ENCODE measurements at regions not wholly inside any gene's neighbourhood (a gene's known extent, or its start where the extent isn't known, plus 50 kb on each side); places are given as distances from the start of the nearest gene placed in this dataset.

DNA sequence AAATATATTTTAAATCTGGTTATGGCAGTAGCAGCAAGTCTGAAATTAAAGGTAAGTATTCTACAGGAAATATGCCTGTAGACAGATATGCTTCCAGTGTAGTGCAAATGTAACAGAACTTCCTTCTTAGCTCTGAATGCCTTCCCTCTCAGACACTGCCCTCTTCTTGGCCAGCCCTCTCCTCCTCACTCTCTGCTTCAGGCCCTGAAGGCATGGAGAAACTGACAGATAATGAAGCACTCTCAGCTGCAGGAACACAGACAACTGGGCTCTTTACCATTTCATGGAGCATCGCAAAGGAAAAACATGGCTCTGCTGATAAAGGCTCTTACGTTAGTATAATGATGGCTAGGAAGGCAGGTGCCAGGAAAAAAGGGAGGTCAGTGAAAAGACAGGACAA, 431.5 kb upstream of the RASGEF1B start:
- no peak overlapping the region for H3K27ac ChIP-seq

DNA sequence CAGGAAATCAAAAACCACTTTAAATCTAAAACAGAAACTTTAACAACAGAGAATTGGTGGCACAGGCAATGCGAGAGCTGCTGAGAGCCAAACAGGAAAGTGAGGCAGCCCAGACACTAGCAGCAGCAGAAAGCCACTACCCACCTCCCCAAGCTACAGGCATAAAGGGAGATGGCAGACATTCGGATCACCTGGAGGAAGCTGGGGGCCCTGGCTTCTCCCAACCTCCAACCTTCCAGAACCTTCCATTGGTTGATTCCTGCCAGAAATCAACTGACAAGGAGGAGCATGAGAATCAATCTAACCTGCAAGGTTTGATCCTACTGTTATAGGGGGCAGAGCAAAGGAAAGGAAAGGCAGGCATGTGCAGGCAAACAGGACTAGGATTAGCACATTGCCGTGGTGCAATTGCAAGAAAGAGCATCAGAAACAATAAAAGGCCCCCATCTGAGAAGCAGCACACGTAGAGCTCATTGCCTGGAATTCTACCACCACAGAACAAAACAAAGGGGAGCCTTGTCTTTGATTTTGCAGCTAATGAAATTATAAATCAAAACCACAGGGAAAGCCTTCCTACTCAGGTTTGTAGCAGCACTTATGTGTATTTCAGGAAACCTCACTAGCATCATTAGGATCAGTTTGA, 427.3 kb upstream of the RASGEF1B start:
- TF ChIP-seq, protein P1, sequence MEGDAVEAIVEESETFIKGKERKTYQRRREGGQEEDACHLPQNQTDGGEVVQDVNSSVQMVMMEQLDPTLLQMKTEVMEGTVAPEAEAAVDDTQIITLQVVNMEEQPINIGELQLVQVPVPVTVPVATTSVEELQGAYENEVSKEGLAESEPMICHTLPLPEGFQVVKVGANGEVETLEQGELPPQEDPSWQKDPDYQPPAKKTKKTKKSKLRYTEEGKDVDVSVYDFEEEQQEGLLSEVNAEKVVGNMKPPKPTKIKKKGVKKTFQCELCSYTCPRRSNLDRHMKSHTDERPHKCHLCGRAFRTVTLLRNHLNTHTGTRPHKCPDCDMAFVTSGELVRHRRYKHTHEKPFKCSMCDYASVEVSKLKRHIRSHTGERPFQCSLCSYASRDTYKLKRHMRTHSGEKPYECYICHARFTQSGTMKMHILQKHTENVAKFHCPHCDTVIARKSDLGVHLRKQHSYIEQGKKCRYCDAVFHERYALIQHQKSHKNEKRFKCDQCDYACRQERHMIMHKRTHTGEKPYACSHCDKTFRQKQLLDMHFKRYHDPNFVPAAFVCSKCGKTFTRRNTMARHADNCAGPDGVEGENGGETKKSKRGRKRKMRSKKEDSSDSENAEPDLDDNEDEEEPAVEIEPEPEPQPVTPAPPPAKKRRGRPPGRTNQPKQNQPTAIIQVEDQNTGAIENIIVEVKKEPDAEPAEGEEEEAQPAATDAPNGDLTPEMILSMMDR (conservative IDR thresholded peaks at IDR 0.05), result no peak
- no peak overlapping the region for H3K27ac ChIP-seq

More for the DNA sequence above, 431.5 kb upstream of the RASGEF1B start:
- TF ChIP-seq, protein P1 (conservative IDR thresholded peaks at IDR 0.05), result no peak

DNA sequence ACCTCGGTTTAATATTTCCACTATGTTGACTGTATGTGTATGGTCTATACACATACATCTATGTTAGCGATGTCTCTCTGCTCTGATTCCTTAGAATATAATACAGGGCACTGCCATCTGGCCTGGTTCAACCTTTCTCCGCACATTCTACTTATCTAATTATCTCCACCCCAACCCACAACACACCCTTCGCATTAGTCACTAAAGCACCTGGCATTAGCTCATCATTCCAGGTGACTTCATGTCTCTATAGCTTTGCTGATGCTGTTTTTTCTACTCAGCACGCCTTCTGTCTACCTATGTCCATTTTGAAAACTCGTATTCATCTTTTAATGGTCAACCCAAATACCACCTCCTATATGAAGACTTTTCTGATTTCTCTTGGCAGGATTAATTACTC, 425.2 kb upstream of the RASGEF1B start:
- TF ChIP-seq, protein P1 (conservative IDR thresholded peaks at IDR 0.05), result no peak
- H3K27ac ChIP-seq, result no peak overlapping the region

DNA sequence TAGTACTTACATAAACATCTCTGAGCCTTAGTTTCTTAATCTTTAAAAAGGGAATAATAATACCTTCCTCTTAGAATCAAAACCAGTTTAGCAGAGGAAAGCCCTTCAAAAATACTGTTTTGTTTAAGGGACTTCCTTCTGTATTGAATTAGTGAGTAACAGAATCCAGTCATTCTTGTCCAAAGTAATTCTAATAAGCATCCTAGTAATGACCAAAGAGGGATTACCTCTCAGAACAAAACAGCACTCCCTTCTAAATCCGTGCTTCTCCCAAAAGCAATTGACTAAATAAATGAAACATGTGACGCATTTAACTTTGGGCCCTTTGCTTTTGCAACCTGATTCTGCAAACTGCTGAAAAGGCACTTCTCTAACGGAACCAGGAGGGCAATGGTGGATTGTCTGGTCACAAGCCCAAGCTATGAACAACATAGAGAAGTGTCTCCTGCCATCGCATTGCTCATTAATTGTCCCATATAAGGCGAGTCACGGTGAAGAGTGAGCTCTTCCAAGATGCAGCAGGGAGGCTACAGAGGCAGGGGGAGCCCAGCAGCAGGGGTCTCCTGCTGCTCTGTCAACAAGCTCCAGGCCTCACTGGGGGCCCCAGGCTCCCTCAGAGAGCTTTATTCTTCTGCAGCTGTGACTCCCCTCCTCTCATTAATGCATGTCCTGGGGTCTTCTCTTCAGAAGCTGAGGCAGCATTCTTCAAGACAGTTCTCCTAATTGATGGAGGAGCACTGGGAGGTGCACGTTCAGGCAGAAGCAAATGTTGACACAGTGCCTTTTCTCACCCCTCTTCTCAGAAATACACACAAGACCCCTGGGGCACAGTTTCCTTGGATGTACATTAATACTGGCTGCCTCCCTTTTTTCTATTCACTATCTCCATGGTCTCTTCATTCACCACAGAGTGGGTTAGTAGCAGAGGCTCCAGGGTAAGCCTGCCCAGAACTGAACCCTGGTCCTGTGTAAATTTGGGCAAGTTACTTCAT, 419.6 kb upstream of the RASGEF1B start:
- TF ChIP-seq, protein P1 (conservative IDR thresholded peaks at IDR 0.05), result no peak
- no peak overlapping the region for H3K27ac ChIP-seq

DNA sequence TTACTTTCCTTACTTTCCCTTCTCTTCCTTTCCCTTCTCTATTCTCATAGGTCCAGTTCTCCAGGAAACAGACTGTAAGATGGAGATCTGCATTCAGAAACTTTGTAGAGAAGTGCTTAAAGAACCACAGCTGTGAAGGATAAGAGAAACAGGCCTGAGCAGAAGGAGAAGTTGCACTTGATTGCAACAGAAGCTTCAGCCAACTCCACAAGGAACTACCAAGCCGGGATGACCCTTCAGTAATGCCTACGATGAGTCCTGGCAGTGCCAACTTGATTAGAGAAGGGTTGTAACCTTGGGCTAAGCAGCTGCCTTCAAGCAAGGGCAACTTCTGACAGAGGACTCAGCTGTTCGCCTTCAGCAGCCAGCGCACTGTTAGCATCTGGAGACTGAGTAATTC, 413.3 kb upstream of the RASGEF1B start:
- no peak overlapping the region for H3K27ac ChIP-seq
- TF ChIP-seq, protein P1 (conservative IDR thresholded peaks at IDR 0.05), result no peak

DNA sequence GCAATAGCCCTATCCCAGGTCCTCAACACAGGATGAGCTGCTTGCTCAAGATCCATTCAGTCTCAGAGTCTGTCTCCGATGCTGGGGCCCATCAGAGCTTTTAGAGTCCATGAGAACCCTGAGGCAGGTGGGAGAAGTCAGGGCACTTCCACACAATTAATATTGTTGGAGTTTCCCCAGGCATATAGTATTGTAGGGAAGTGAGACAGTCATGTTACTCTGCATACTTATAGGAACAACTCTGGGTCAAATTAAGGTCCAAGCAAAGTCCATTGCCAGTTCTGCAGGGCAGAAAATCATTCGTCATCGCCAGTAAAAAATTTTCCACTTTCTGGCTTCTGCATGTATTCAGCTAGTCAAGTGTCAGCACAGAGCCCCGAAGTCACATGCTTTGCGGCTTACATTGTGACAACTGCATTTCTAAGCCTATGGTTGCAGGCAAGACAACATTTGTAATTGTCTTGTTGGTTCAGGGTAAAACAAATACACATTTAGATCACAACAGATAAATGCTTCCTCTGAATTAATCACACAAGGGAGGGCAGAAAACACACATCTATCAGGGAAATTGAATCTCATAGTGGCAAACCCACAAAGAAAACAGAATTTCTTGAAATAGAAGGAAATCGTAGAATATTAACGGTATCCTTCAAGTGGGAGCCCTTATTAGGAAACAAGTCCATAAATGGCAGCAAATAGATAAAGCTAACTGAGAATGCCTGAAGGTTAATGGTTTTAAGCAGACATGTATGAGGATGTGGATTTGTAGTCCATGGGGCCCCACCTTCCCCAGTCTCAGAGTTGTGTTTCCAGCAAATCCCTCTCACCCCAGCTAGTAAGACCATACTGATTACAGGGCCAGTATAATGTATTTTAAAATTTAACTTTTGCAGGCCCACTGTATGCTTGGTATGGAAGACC, 412.1 kb upstream of the RASGEF1B start:
- H3K27ac ChIP-seq, result peak overlapping the region; percentile 17; the same call in 1 of the 2 replicates
- TF ChIP-seq, protein P1 (conservative IDR thresholded peaks at IDR 0.05), result no peak

Measured in VCaP (cell line).